ENCODE measurements at regions not wholly inside any gene's neighbourhood (a gene's known extent, or its start where the extent isn't known, plus 50 kb on each side); places are given as distances from the start of the nearest gene placed in this dataset.

DNA sequence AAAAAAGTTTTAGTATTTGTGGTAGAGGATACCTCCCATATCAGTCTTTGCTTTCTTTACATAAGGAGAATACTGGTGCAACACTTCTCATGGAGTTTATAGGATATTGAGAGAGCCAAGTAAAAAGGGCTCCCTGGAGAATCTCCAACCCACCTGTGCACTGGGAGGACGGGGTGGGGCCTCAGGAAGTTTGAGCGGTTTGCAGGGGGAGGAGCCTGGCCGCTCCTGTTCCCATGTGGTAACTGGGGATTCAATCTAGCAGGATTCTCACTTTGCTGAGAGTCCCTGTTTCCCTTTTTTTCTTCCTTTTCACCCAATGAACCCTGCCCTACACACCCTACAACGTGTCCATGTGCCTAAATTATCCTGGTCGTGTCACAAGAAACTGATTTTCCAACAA, 82.8 kb downstream of the APTX start:
- ATAC-seq, result peak; percentile 82
- H2AFZ ChIP-seq, result 0 out of 2 replicates have a peak overlapping the region, but pooled peaks have one; percentile 38
- TF ChIP-seq ZNF462 (CRISPR knock-in tag; IDR thresholded peaks at IDR 0.05), result no peak
- no peak for TF ChIP-seq ETS1 (IDR thresholded peaks at IDR 0.05)
- no peak for TF ChIP-seq NANOG (IDR thresholded peaks at IDR 0.05; ENCODE audit: borderline replicate concordance)
- no peak for TF ChIP-seq CREB1 (CRISPR knock-in tag; IDR thresholded peaks at IDR 0.05; ENCODE audit: low read depth)
- no peak for TF ChIP-seq REST (IDR thresholded peaks at IDR 0.05; ENCODE audit: unreplicated experiment)
- no peak for TF ChIP-seq EZH2 (IDR thresholded peaks at IDR 0.05; ENCODE audit: low read depth, unreplicated experiment)

More for the DNA sequence above, 82.8 kb downstream of the APTX start:
- Mint-ChIP-seq H3K27me3 (ENCODE audit: insufficient read depth, low read depth, poor library complexity) (peaks cover 3% of the 10 kb centered on the region), H3K9me3 (peaks cover 13% of the 10 kb centered on the region; the same call in 2 of the 3 replicates), H3K4me1 (peaks cover 5% of the 10 kb centered on the region), H3K27ac (no peak overlapping the region), H3K36me3 (ENCODE audit: low read depth) (peaks cover 7% of the 10 kb centered on the region; the same call in 1 of the 3 replicates), H3K4me3 (no peak overlapping the region)
- Histone ChIP-seq H3K36me3 (ENCODE audit: insufficient read depth) (no peaks in the 10 kb centered on the region), H4K20me1 (replicated peaks; ENCODE audit: insufficient read depth) (no peaks in the 10 kb centered on the region), H3K4me3 (no peak overlapping the region), H3K79me2 (replicated peaks; ENCODE audit: insufficient read depth) (no peaks in the 10 kb centered on the region), H3K27ac (ENCODE audit: low read depth) (no peak overlapping the region), H3K9me2 (ENCODE audit: insufficient read depth) (peaks cover 14% of the 10 kb centered on the region), H3K27me3 (ENCODE audit: insufficient read depth) (no peaks in the 10 kb centered on the region), H3F3A (replicated peaks; ENCODE audit: low read depth) (no peaks in the 10 kb centered on the region), H3K4me1 (ENCODE audit: insufficient read depth) (peaks cover 9% of the 10 kb centered on the region; the same call in 1 of the 2 replicates), H3K4me2 (no peak overlapping the region)
- peak; percentile 53 for DNase-seq (ENCODE audit: low spot score)

All from GM23338 (cell line).